Astrocyte of the spinal cord (primary cell): ENCODE measurements at regions not wholly inside any gene's neighbourhood (a gene's known extent, or its start where the extent isn't known, plus 50 kb on each side); places are given as distances from the start of the nearest gene placed in this dataset.

Source experiments
- DNase-seq: peaks from one replicate; pipeline ENCODE4 v3.0.0; 2011; ENCODE audit warnings: low read depth, low spot score
- H3K4me3 ChIP-seq: 2 replicates; pipeline ENCODE4 v1.5.1; 2011; ENCODE audit warnings: low read depth, mild to moderate bottlenecking, low read length, moderate library complexity
- CTCF ChIP-seq: IDR thresholded peaks from 2 replicates; pipeline ENCODE4 v1.5.1; 2012; ENCODE audit warnings: low read depth, mild to moderate bottlenecking, low read length, inconsistent platforms
- in situ Hi-C: cut with HindIII; loops from 2 replicates; pipeline ENCODE4 v1.10.0; 2017; ENCODE audit warnings: low sequenced_read_pairs

GRCh38 chr12:98297538-98297937 lies 217.9 kb upstream of the TMPO start:
- no peak for TF ChIP-seq CTCF
- no peak for DNase-seq
- in situ Hi-C loops = no loop called here
- no peak overlapping the region for H3K4me3 ChIP-seq

GRCh38 chr12:98308141-98308540 lies 207.2 kb upstream of the TMPO start:
- no peak for DNase-seq
- in situ Hi-C loops = no loop called here

GRCh38 chr12:98317939-98318899 lies 197.2 kb upstream of the TMPO start:
- no peak for DNase-seq
- H3K4me3 ChIP-seq = no peak overlapping the region
- in situ Hi-C loops = no loop called here
- no peak for TF ChIP-seq CTCF

More at GRCh38 chr12:98308141-98308540, 207.2 kb upstream of the TMPO start:
- TF ChIP-seq CTCF = no peak
- no peak overlapping the region for H3K4me3 ChIP-seq

GRCh38 chr12:98319716-98320425 lies 195.5 kb upstream of the TMPO start:
- in situ Hi-C loops = no loop called here
- TF ChIP-seq CTCF = no peak

GRCh38 chr12:98325003-98325402 lies 190.4 kb upstream of the TMPO start:
- TF ChIP-seq CTCF = no peak

More at GRCh38 chr12:98319716-98320425, 195.5 kb upstream of the TMPO start:
- DNase-seq = peak; percentile 77
- H3K4me3 ChIP-seq = no peak overlapping the region

GRCh38 chr12:98328467-98328866 lies 186.9 kb upstream of the TMPO start:
- in situ Hi-C loops = no loop called here
- H3K4me3 ChIP-seq = no peak overlapping the region
- DNase-seq = no peak
- no peak for TF ChIP-seq CTCF

More at GRCh38 chr12:98325003-98325402, 190.4 kb upstream of the TMPO start:
- no peak overlapping the region for H3K4me3 ChIP-seq
- in situ Hi-C loops = no loop called here
- no peak for DNase-seq
